Hepatocyte (in vitro differentiated cells): ENCODE measurements at regions not wholly inside any gene's neighbourhood (a gene's known extent, or its start where the extent isn't known, plus 50 kb on each side); places are given as distances from the start of the nearest gene placed in this dataset.
A peak's percentile ranks its signal among the peaks of the same experiment; 100 is the strongest.

ENCODE experiments used
- DNase-seq: peaks from one replicate; pipeline ENCODE4 v3.0.0-alpha.2; 2016; ENCODE audit warnings: low spot score
- H2AFZ ChIP-seq: fragments of 200-600 bp; sonication (generic); 2 replicates; pipeline ENCODE4 v1.6.0; 2016; ENCODE audit warnings: antibody characterized with exemption, mild to moderate bottlenecking
- H3K27ac ChIP-seq: fragments of 200-600 bp; sonication (generic); 2 replicates; pipeline ENCODE4 v1.5.1; 2016; ENCODE audit warnings: mild to moderate bottlenecking
- H3K27me3 ChIP-seq: fragments of 200-600 bp; sonication (generic); 2 replicates; pipeline ENCODE4 v1.6.1; 2016
- H3K36me3 ChIP-seq: fragments of 200-600 bp; sonication (generic); replicated peaks from 2 replicates; pipeline ENCODE4 v1.5.1; 2016; ENCODE audit warnings: low read depth; ENCODE audit not compliant: insufficient read depth
- H3K4me1 ChIP-seq: fragments of 200-600 bp; sonication (generic); 2 replicates; pipeline ENCODE4 v1.5.1; 2016; ENCODE audit warnings: mild to moderate bottlenecking, moderate library complexity; ENCODE audit not compliant: insufficient read depth
- H3K4me2 ChIP-seq: fragments of 200-600 bp; sonication (generic); 2 replicates; pipeline ENCODE4 v1.6.0; 2016
- H3K4me3 ChIP-seq: fragments of 200-600 bp; sonication (generic); 2 replicates; pipeline ENCODE4 v1.5.1; 2016; ENCODE audit warnings: mild to moderate bottlenecking
- H3K79me2 ChIP-seq: fragments of 200-600 bp; sonication (generic); 2 replicates; pipeline ENCODE4 v1.6.0; 2017; ENCODE audit warnings: mild to moderate bottlenecking
- H3K9me2 ChIP-seq: fragments of 200-600 bp; sonication (generic); replicated peaks from 2 replicates; pipeline ENCODE4 v1.6.0; 2017; ENCODE audit warnings: mild to moderate bottlenecking; ENCODE audit not compliant: insufficient read depth
- H3K9me3 ChIP-seq: fragments of 200-600 bp; sonication (generic); 2 replicates; pipeline ENCODE4 v1.5.1; 2016; ENCODE audit warnings: low read depth, mild to moderate bottlenecking
- H4K20me1 ChIP-seq: fragments of 200-600 bp; sonication (generic); 2 replicates; pipeline ENCODE4 v1.6.0; 2016; ENCODE audit warnings: mild to moderate bottlenecking; ENCODE audit not compliant: insufficient read depth, poor library complexity, severe bottlenecking
- EZH2 ChIP-seq: fragments of 200-600 bp; sonication (generic); IDR thresholded peaks from 2 replicates; pipeline ENCODE4 v1.6.1; 2016; ENCODE audit warnings: antibody characterized with exemption, mild to moderate bottlenecking, borderline replicate concordance
- EZH2phosphoT487 ChIP-seq: fragments of 200-600 bp; sonication (generic); IDR thresholded peaks from one replicate; pipeline ENCODE4 v1.6.1; 2018; ENCODE audit warnings: antibody characterized with exemption, mild to moderate bottlenecking, low read depth, moderate library complexity; ENCODE audit not compliant: unreplicated experiment, severe bottlenecking
- WGBS: methylation state at CpG from one replicate; pipeline ENCODE4 v1.1.6; 2016; ENCODE audit warnings: low lambda C conversion rate; ENCODE audit errors: missing lambda C conversion rate; 5-methylcytosine and 5-hydroxymethylcytosine counted together
- TF ChIP-seq, protein P1 (sequence below): fragments of 200-600 bp; sonication (generic); IDR thresholded peaks from 2 replicates; pipeline ENCODE4 v1.5.1; 2016; ENCODE audit warnings: antibody characterized with exemption, mild to moderate bottlenecking; ENCODE audit not compliant: poor library complexity

GRCh38 chrX:10054396-10054795 is 87.2 kb downstream of the CLDN34 start:
- TF ChIP-seq EZH2 (no peak), EZH2phosphoT487 (no peak)
- TF ChIP-seq, protein P1, sequence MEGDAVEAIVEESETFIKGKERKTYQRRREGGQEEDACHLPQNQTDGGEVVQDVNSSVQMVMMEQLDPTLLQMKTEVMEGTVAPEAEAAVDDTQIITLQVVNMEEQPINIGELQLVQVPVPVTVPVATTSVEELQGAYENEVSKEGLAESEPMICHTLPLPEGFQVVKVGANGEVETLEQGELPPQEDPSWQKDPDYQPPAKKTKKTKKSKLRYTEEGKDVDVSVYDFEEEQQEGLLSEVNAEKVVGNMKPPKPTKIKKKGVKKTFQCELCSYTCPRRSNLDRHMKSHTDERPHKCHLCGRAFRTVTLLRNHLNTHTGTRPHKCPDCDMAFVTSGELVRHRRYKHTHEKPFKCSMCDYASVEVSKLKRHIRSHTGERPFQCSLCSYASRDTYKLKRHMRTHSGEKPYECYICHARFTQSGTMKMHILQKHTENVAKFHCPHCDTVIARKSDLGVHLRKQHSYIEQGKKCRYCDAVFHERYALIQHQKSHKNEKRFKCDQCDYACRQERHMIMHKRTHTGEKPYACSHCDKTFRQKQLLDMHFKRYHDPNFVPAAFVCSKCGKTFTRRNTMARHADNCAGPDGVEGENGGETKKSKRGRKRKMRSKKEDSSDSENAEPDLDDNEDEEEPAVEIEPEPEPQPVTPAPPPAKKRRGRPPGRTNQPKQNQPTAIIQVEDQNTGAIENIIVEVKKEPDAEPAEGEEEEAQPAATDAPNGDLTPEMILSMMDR: no peak
- Histone ChIP-seq H4K20me1 (no peaks in the 10 kb centered on the region), H3K4me1 (no peaks in the 10 kb centered on the region), H3K36me3 (no peaks in the 10 kb centered on the region), H3K27me3 (no peaks in the 10 kb centered on the region), H3K9me3 (no peaks in the 10 kb centered on the region), H3K9me2 (no peaks in the 10 kb centered on the region), H3K27ac (no peak overlapping the region), H3K4me3 (no peak overlapping the region), H2AFZ (no peak overlapping the region), H3K4me2 (no peak overlapping the region), H3K79me2 (no peaks in the 10 kb centered on the region)
- no peak for DNase-seq
- WGBS: 85% methylated on average over 8 of the region's 8 CpGs

DNA sequence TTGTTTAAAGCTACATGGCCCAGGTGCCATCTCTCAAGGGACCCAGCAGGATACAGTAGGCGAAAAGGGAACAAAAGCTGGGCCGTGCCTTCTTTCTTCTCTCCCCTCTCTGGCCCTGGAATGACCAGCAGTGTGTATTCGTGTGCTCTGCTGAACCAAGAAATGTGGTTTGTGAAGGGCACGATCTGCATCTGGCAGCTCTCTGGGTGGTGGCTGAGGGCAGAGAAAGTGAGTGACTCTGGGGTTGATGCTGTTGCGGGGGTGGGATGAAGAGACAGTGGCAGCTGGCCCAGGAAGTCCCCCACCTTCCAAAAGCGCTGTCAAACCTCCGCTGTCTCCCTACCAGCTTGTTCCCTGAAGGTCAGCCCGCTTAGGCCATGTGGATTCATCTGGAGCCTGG is 88.3 kb downstream of the CLDN34 start:
- Histone ChIP-seq H3K9me3 (no peaks in the 10 kb centered on the region), H4K20me1 (no peaks in the 10 kb centered on the region), H3K4me2 (no peak overlapping the region), H3K27me3 (no peaks in the 10 kb centered on the region), H3K79me2 (no peaks in the 10 kb centered on the region), H3K9me2 (no peaks in the 10 kb centered on the region), H3K27ac (no peak overlapping the region), H3K36me3 (no peaks in the 10 kb centered on the region), H3K4me3 (no peak overlapping the region), H2AFZ (no peak overlapping the region), H3K4me1 (no peaks in the 10 kb centered on the region)
- WGBS: 84% methylated on average over 8 of the region's 8 CpGs
- no peak for TF ChIP-seq EZH2
- TF ChIP-seq, protein P1: no peak
- TF ChIP-seq EZH2phosphoT487: no peak
- DNase-seq: no peak

DNA sequence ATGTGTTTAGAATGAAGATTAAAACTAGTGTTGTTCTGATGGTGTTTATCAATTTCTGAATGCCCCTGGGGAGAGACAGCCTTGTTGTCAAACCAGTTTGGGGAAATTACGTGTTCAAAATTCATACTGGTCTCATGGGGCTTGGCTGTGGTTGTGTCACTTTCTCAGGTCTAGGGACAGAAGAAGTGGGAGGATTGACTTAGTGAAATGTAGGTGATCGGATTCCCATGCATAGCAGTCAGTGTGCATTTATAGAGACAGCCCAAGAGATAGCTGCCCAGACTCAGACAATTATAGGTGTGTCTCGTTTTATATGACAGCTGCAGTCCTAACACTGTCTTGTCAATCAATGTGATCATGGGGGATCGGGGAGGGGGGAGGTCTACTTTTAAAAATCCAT is 94.4 kb upstream of the CLCN4 start:
- H4K20me1 ChIP-seq: no peaks in the 10 kb centered on the region
- peak overlapping the region; percentile 15 for H3K4me2 ChIP-seq
- H3K9me2 ChIP-seq: no peaks in the 10 kb centered on the region
- no peaks in the 10 kb centered on the region for H3K4me1 ChIP-seq
- no peaks in the 10 kb centered on the region for H3K36me3 ChIP-seq
- H3K79me2 ChIP-seq: no peaks in the 10 kb centered on the region
- no peak for TF ChIP-seq EZH2phosphoT487
- no peak for TF ChIP-seq EZH2
- TF ChIP-seq, protein P1: no peak
- no peak for DNase-seq
- H3K4me3 ChIP-seq: no peak overlapping the region
- H3K27me3 ChIP-seq: no peaks in the 10 kb centered on the region
- peak overlapping the region; percentile 28 for H3K27ac ChIP-seq
- 50% methylated on average over 4 of the region's 4 CpGs for WGBS
- no peaks in the 10 kb centered on the region for H3K9me3 ChIP-seq
- no peak overlapping the region for H2AFZ ChIP-seq

GRCh38 chrX:10062980-10063379 is 93.8 kb upstream of the CLCN4 start:
- Histone ChIP-seq H3K4me1 (no peaks in the 10 kb centered on the region), H3K4me3 (no peak overlapping the region), H3K4me2 (peak overlapping the region; percentile 15), H2AFZ (no peak overlapping the region), H3K27me3 (no peaks in the 10 kb centered on the region), H3K9me2 (no peaks in the 10 kb centered on the region), H3K79me2 (no peaks in the 10 kb centered on the region), H3K36me3 (no peaks in the 10 kb centered on the region), H4K20me1 (no peaks in the 10 kb centered on the region), H3K9me3 (no peaks in the 10 kb centered on the region), H3K27ac (peak overlapping the region; percentile 28)
- no peak for TF ChIP-seq EZH2phosphoT487
- TF ChIP-seq, protein P1: no peak
- no peak for TF ChIP-seq EZH2
- DNase-seq: no peak
- WGBS: 68% methylated on average over 2 of the region's 2 CpGs
